A549 (cell line): ENCODE measurements at regions not wholly inside any gene's neighbourhood (a gene's known extent, or its start where the extent isn't known, plus 50 kb on each side); places are given as distances from the start of the nearest gene placed in this dataset.

ENCODE experiments used
- ATAC-seq, 2 experiments: fragments of 200-7000 bp in 1 of 2; fragments of >200 bp in 1 of 2; cut with Nextera tagmentation in 1 of 2; cut with Tn5 transposase in 1 of 2; 3 replicates each; pipeline versions ENCODE4 v1.8.0 to v1.9.1; 2018 to 2020; ENCODE audit warnings: mild to moderate bottlenecking in 1 of 2, moderate library complexity in 1 of 2
- CTCF ChIA-PET: fragments of 300-600 bp; sonication (Branson Sonifier 250); formaldehyde crosslinking; extraction: SDS; loops from one replicate; lab custom pipeline; 2021; ENCODE audit warnings: antibody characterized with exemption, inconsistent platforms; lab: Yijun Ruan, JAX
- POLR2A ChIA-PET: fragments of 350-600 bp; formaldehyde crosslinking; extraction: SDS; loops from one replicate; lab custom pipeline; 2021; ENCODE audit warnings: antibody characterized with exemption, inconsistent platforms; lab: Yijun Ruan, JAX
- DNase-seq, 2 experiments: peaks; one replicate each; pipeline versions ENCODE4 v3.0.0 to v3.0.0-alpha.2; 2011 to 2016; ENCODE audit warnings: low read depth in 1 of 2, low spot score in 1 of 2
- FAIRE-seq: peaks from 2 replicates; lab custom pipeline; 2011; peaks lifted over from hg19 to GRCh38; lab: Jason Lieb, UNC
- H3K27ac ChIP-seq, 2 experiments: fragments of >200 bp; sonication (Bioruptor Twin); formaldehyde crosslinking; 3 replicates each; pipeline ENCODE4 v1.5.1; 2016 to 2017
- H3K4me1 ChIP-seq: fragments of >200 bp; sonication (Bioruptor Twin); formaldehyde crosslinking; 3 replicates; pipeline ENCODE4 v1.6.1; 2016
- H3K4me2 ChIP-seq: fragments of >200 bp; sonication (Bioruptor Twin); formaldehyde crosslinking; 3 replicates; pipeline ENCODE4 v1.6.1; 2016
- H3K4me3 ChIP-seq: fragments of >200 bp; sonication (Bioruptor Twin); formaldehyde crosslinking; 3 replicates; pipeline ENCODE4 v1.5.1; 2016
- H3K9me3 ChIP-seq: fragments of >200 bp; sonication (Bioruptor Twin); formaldehyde crosslinking; 3 replicates; pipeline ENCODE4 v1.6.1; 2016
- BCL3 ChIP-seq: fragments of >200 bp; sonication (Bioruptor Twin); formaldehyde crosslinking; IDR thresholded peaks from 3 replicates; pipeline ENCODE4 v1.6.1; 2016
- CBX2 ChIP-seq: fragments of 200-600 bp; sonication (generic); IDR thresholded peaks from 2 replicates; pipeline ENCODE4 v1.6.1; 2016; ENCODE audit warnings: low read depth, mild to moderate bottlenecking, borderline replicate concordance
- EHMT2 ChIP-seq: fragments of 200-600 bp; sonication (generic); IDR thresholded peaks from 2 replicates; pipeline ENCODE4 v1.6.1; 2016; ENCODE audit warnings: antibody characterized with exemption, low read depth, mild to moderate bottlenecking, moderate library complexity
- ESRRA ChIP-seq: fragments of 150-350 bp; IDR thresholded peaks from 2 replicates; pipeline ENCODE4 v1.6.1; 2014; ENCODE audit warnings: mild to moderate bottlenecking, low read length, borderline replicate concordance
- FOXS1 ChIP-seq: fragments of 250-450 bp; sonication (Bioruptor Pico); IDR thresholded peaks from 2 replicates; pipeline ENCODE4 v1.5.0; 2020; ENCODE audit warnings: mild to moderate bottlenecking, moderate library complexity
- GATA3 ChIP-seq: IDR thresholded peaks from 2 replicates; pipeline ENCODE4 v1.6.1; 2012; ENCODE audit warnings: borderline replicate concordance
- HEYL ChIP-seq: fragments of 250-450 bp; sonication (Bioruptor Pico); IDR thresholded peaks from 2 replicates; pipeline ENCODE4 v1.8.0; 2021; ENCODE audit warnings: mild to moderate bottlenecking, moderate library complexity
- HMGXB4 ChIP-seq: fragments of 250-450 bp; sonication (Bioruptor Pico); IDR thresholded peaks from 2 replicates; pipeline ENCODE4 v1.5.0; 2021; ENCODE audit warnings: mild to moderate bottlenecking, moderate library complexity, borderline replicate concordance
- HOXA7 ChIP-seq: fragments of 250-450 bp; sonication (Bioruptor Pico); IDR thresholded peaks from 2 replicates; pipeline ENCODE4 v1.5.0; 2020; ENCODE audit warnings: mild to moderate bottlenecking, moderate library complexity
- HOXB13 ChIP-seq: fragments of 250-450 bp; sonication (Bioruptor Pico); IDR thresholded peaks from 2 replicates; pipeline ENCODE4 v1.5.0; 2020; ENCODE audit warnings: low read depth, mild to moderate bottlenecking, moderate library complexity
- KDM1A ChIP-seq: fragments of 200-600 bp; sonication (generic); IDR thresholded peaks from 2 replicates; pipeline ENCODE4 v1.6.1; 2016; ENCODE audit warnings: low read depth, mild to moderate bottlenecking
- PHF8 ChIP-seq: fragments of 200-600 bp; sonication (generic); IDR thresholded peaks from 2 replicates; pipeline ENCODE4 v1.6.1; 2016; ENCODE audit warnings: low read depth, mild to moderate bottlenecking, antibody characterized with exemption, moderate library complexity, borderline replicate concordance
- POLR2AphosphoS2 ChIP-seq: conservative IDR thresholded peaks from 2 replicates; pipeline ENCODE4 v1.6.1; 2012; ENCODE audit warnings: low read length, improper control_type of control experiment, inconsistent platforms
- RARB ChIP-seq: fragments of 250-450 bp; sonication (Bioruptor Pico); IDR thresholded peaks from 2 replicates; pipeline ENCODE4 v1.8.0; 2021; ENCODE audit warnings: mild to moderate bottlenecking, moderate library complexity
- RCOR1 ChIP-seq: fragments of 150-350 bp; IDR thresholded peaks from 2 replicates; pipeline ENCODE4 v1.6.1; 2014; ENCODE audit warnings: antibody characterized with exemption, low read length, low read depth
- RFX5 ChIP-seq: fragments of 450-650 bp; IDR thresholded peaks from 2 replicates; pipeline ENCODE4 v1.7.1; 2014; ENCODE audit warnings: antibody characterized with exemption, mild to moderate bottlenecking, moderate library complexity
- SREBF2 ChIP-seq: fragments of 450-650 bp; IDR thresholded peaks from 2 replicates; pipeline ENCODE4 v1.6.1; 2014; ENCODE audit warnings: mild to moderate bottlenecking, moderate library complexity
- ZFP36 ChIP-seq: fragments of 450-650 bp; IDR thresholded peaks from 2 replicates; pipeline ENCODE4 v1.6.1; 2014; ENCODE audit warnings: borderline replicate concordance; ENCODE audit not compliant: partially characterized antibody
- ZNF302 ChIP-seq: fragments of 250-450 bp; sonication (Bioruptor Pico); IDR thresholded peaks from 2 replicates; pipeline ENCODE4 v1.9.0; 2021; ENCODE audit warnings: inconsistent platforms, mild to moderate bottlenecking, moderate library complexity
- WGBS: methylation state at CpG from one replicate; pipeline ENCODE4 v1.1.6; 2017; ENCODE audit errors: missing lambda C conversion rate; 5-methylcytosine and 5-hydroxymethylcytosine counted together
- TF ChIP-seq, protein P1 (sequence below): fragments of 200-600 bp; sonication (generic); IDR thresholded peaks from 2 replicates; pipeline ENCODE4 v1.6.1; 2016; ENCODE audit warnings: antibody characterized with exemption, mild to moderate bottlenecking, moderate library complexity

- no peak for ATAC-seq
- no peak for TF ChIP-seq HEYL (CRISPR knock-in tag)
- no peak for TF ChIP-seq KDM1A
- TF ChIP-seq, protein P1, sequence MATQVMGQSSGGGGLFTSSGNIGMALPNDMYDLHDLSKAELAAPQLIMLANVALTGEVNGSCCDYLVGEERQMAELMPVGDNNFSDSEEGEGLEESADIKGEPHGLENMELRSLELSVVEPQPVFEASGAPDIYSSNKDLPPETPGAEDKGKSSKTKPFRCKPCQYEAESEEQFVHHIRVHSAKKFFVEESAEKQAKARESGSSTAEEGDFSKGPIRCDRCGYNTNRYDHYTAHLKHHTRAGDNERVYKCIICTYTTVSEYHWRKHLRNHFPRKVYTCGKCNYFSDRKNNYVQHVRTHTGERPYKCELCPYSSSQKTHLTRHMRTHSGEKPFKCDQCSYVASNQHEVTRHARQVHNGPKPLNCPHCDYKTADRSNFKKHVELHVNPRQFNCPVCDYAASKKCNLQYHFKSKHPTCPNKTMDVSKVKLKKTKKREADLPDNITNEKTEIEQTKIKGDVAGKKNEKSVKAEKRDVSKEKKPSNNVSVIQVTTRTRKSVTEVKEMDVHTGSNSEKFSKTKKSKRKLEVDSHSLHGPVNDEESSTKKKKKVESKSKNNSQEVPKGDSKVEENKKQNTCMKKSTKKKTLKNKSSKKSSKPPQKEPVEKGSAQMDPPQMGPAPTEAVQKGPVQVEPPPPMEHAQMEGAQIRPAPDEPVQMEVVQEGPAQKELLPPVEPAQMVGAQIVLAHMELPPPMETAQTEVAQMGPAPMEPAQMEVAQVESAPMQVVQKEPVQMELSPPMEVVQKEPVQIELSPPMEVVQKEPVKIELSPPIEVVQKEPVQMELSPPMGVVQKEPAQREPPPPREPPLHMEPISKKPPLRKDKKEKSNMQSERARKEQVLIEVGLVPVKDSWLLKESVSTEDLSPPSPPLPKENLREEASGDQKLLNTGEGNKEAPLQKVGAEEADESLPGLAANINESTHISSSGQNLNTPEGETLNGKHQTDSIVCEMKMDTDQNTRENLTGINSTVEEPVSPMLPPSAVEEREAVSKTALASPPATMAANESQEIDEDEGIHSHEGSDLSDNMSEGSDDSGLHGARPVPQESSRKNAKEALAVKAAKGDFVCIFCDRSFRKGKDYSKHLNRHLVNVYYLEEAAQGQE, result no peak
- TF ChIP-seq POLR2AphosphoS2, result no peak
- no peak for TF ChIP-seq PHF8
- no peak for TF ChIP-seq HMGXB4 (CRISPR knock-in tag)
- no peak for TF ChIP-seq FOXS1 (CRISPR knock-in tag)
- TF ChIP-seq GATA3, result no peak
- TF ChIP-seq CBX2, result no peak
- TF ChIP-seq ZFP36, result no peak
- TF ChIP-seq RARB, result no peak
- no peak for TF ChIP-seq SREBF2
- TF ChIP-seq HOXB13 (CRISPR knock-in tag), result no peak
- no peak for TF ChIP-seq HOXA7 (CRISPR knock-in tag)
- TF ChIP-seq ZNF302 (CRISPR knock-in tag), result no peak
- no peak for TF ChIP-seq RCOR1
- Histone ChIP-seq H3K4me2 (no peak overlapping the region), H3K4me1 (peaks cover 15% of the 10 kb centered on the region; the same call in 2 of the 3 replicates), H3K4me3 (no peak overlapping the region), H3K27ac (no peak overlapping the region), H3K9me3 (no peaks in the 10 kb centered on the region)
- DNase-seq, result no peak
- POLR2A ChIA-PET, result no interaction called here
- WGBS, result 90% methylated on average over 9 of the region's 13 CpGs
- CTCF ChIA-PET, result no interaction called here
- FAIRE-seq, result no peak
Observed at GRCh38 chr4:89489338-89489771, 181.8 kb upstream of the GPRIN3 start.

DNA sequence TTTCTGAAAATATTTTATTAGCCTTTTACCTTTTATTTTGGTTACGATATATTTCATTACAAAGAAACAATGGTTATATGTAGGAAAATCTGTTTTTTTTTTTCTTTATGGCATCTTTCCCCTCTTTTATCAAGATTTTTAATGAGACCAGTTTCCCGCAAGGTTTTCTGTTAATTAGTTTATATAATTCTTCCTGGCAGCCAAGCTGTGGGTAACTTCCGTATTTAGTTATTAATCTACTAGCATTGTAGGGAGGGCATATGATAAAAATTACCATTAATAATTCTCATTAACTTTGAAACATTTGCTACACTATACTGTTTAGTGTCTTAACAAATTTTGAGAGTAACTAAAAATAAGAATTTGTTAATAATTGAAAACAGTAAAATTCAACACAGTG lies 181.1 kb upstream of the GPRIN3 start:
- TF ChIP-seq EHMT2 (no peak), ESRRA (no peak), RFX5 (no peak), BCL3 (no peak)
- no peak for FAIRE-seq
- no peak for DNase-seq
- Histone ChIP-seq H3K4me2 (no peak overlapping the region), H3K4me3 (no peak overlapping the region), H3K4me1 (peaks cover 15% of the 10 kb centered on the region; the same call in 2 of the 3 replicates), H3K9me3 (no peaks in the 10 kb centered on the region), H3K27ac (no peak overlapping the region)
- CTCF ChIA-PET, result no interaction called here
- ATAC-seq, result no peak
- POLR2A ChIA-PET, result no interaction called here
- 95% methylated on average over 3 of the region's 3 CpGs for WGBS
